ENCODE measurements at regions not wholly inside any gene's neighbourhood (a gene's known extent, or its start where the extent isn't known, plus 50 kb on each side); places are given as distances from the start of the nearest gene placed in this dataset.

- no peak for TF ChIP-seq CTCF (IDR thresholded peaks at IDR 0.05)
- H3K27me3 ChIP-seq: no peaks in the 10 kb centered on the region
- no peak overlapping the region for H3K4me3 ChIP-seq
- H3K4me1 ChIP-seq: no peaks in the 10 kb centered on the region
- H3K36me3 ChIP-seq: peaks cover 0 to 15% of the 10 kb centered on the region in 2 donors
- intact Hi-C loops (cut with DNase I): no loop called here
- no peak for DNase-seq (ENCODE audit: low spot score in 2 of 2)
- no peak overlapping the region for H3K27ac ChIP-seq
- H3K9me3 ChIP-seq: no peaks in the 10 kb centered on the region
These were observed 57.7 kb upstream of the ASPRV1 start for GRCh38 chr2:70019096-70019495.

GRCh38 chr2:70017962-70018361, 56.5 kb upstream of the ASPRV1 start:
- TF ChIP-seq CTCF (IDR thresholded peaks at IDR 0.05): no peak
- no peak for DNase-seq (ENCODE audit: low spot score in 2 of 2)
- Histone ChIP-seq H3K4me3 (no peak overlapping the region), H3K9me3 (no peaks in the 10 kb centered on the region), H3K27me3 (no peaks in the 10 kb centered on the region), H3K4me1 (no peaks in the 10 kb centered on the region), H3K27ac (no peak overlapping the region), H3K36me3 (peaks cover 0 to 15% of the 10 kb centered on the region in 2 donors)
- intact Hi-C loops (cut with DNase I): no loop called here

GRCh38 chr2:70014959-70015358, 53.5 kb upstream of the ASPRV1 start:
- Histone ChIP-seq H3K27ac (no peak overlapping the region), H3K4me3 (no peak overlapping the region), H3K9me3 (no peaks in the 10 kb centered on the region), H3K4me1 (no peaks in the 10 kb centered on the region), H3K27me3 (no peaks in the 10 kb centered on the region), H3K36me3 (peaks cover 0 to 17% of the 10 kb centered on the region in 2 donors)
- intact Hi-C loops (cut with DNase I): no loop called here
- TF ChIP-seq CTCF (IDR thresholded peaks at IDR 0.05): no peak
- DNase-seq (ENCODE audit: low spot score in 2 of 2): no peak

GRCh38 chr2:70012887-70013286, 51.5 kb upstream of the ASPRV1 start:
- peaks cover 0 to 17% of the 10 kb centered on the region in 2 donors for H3K36me3 ChIP-seq
- H3K27me3 ChIP-seq: no peaks in the 10 kb centered on the region
- TF ChIP-seq CTCF (IDR thresholded peaks at IDR 0.05): no peak
- H3K4me1 ChIP-seq: no peaks in the 10 kb centered on the region
- H3K4me3 ChIP-seq: no peak overlapping the region
- H3K27ac ChIP-seq: no peak overlapping the region
- no peak for DNase-seq (ENCODE audit: low spot score in 2 of 2)
- no peaks in the 10 kb centered on the region for H3K9me3 ChIP-seq
- intact Hi-C loops (cut with DNase I): no loop called here

GRCh38 chr2:70011786-70012185, 50.4 kb upstream of the ASPRV1 start:
- Histone ChIP-seq H3K27ac (no peak overlapping the region), H3K4me3 (no peak overlapping the region), H3K27me3 (no peaks in the 10 kb centered on the region), H3K36me3 (peaks cover 0 to 11% of the 10 kb centered on the region in 2 donors), H3K4me1 (no peaks in the 10 kb centered on the region), H3K9me3 (no peaks in the 10 kb centered on the region)
- no peak for DNase-seq (ENCODE audit: low spot score in 2 of 2)
- no peak for TF ChIP-seq CTCF (IDR thresholded peaks at IDR 0.05)
- intact Hi-C loops (cut with DNase I): no loop called here

GRCh38 chr2:70011335-70011734, 49.9 kb upstream of the ASPRV1 start:
- Histone ChIP-seq H3K36me3 (peaks cover 0 to 7% of the 10 kb centered on the region in 2 donors), H3K9me3 (no peaks in the 10 kb centered on the region), H3K4me3 (no peak overlapping the region), H3K27me3 (no peaks in the 10 kb centered on the region), H3K27ac (no peak overlapping the region), H3K4me1 (no peaks in the 10 kb centered on the region)
- no peak for DNase-seq (ENCODE audit: low spot score in 2 of 2)
- intact Hi-C loops (cut with DNase I): no loop called here
- no peak for TF ChIP-seq CTCF (IDR thresholded peaks at IDR 0.05)

All from ascending aorta (tissue), 2 donors.